Activated CD8-positive, alpha-beta memory T cell treated with anti-CD3 and anti-CD28 coated beads, Interleukin-2, amount 50 U/mL, for 1 hour (primary cell): ENCODE measurements at regions not wholly inside any gene's neighbourhood (a gene's known extent, or its start where the extent isn't known, plus 50 kb on each side); places are given as distances from the start of the nearest gene placed in this dataset.
"Not testable (repeated sequence)": the region's sequence is repeated elsewhere in the genome, so short reads cannot be mapped to it uniquely, and the experiment has no call there.

ENCODE experiments used
- DNase-seq: peaks from one replicate; pipeline ENCODE4 v3.0.0-alpha.2; 2020; ENCODE audit errors: extremely low read depth

- DNase-seq, result no peak
These were observed 138.9 kb upstream of the NRIP1 start for GRCh38 chr21:15203740-15204139.

- DNase-seq, result no peak
These were observed 139.6 kb upstream of the NRIP1 start for GRCh38 chr21:15204140-15204969.

- no peak for DNase-seq
These were observed 140.1 kb upstream of the NRIP1 start for GRCh38 chr21:15204970-15205286.

GRCh38 chr21:15206514-15206913, 141.7 kb upstream of the NRIP1 start:
- no peak for DNase-seq

GRCh38 chr21:15207231-15207630, 142.4 kb upstream of the NRIP1 start:
- no peak for DNase-seq

GRCh38 chr21:15207635-15208370, 143.0 kb upstream of the NRIP1 start:
- DNase-seq, result no peak

GRCh38 chr21:15208786-15209185, 144.0 kb upstream of the NRIP1 start:
- no peak for DNase-seq

GRCh38 chr21:15209224-15209623, 144.4 kb upstream of the NRIP1 start:
- no peak for DNase-seq

GRCh38 chr21:15210235-15210678, 145.5 kb upstream of the NRIP1 start:
- no peak for DNase-seq

GRCh38 chr21:15211491-15212133, 146.8 kb upstream of the NRIP1 start:
- no peak for DNase-seq

GRCh38 chr21:15212206-15212605, 147.4 kb upstream of the NRIP1 start:
- no peak for DNase-seq

- not testable (repeated sequence) for DNase-seq
These were observed 153.7 kb upstream of the NRIP1 start for GRCh38 chr21:15218476-15218875.

GRCh38 chr21:15219039-15219438, 154.2 kb upstream of the NRIP1 start:
- DNase-seq, result no peak

- no peak for DNase-seq
These were observed 155.1 kb upstream of the NRIP1 start for GRCh38 chr21:15219894-15220293.

GRCh38 chr21:15221799-15222386, 157.1 kb upstream of the NRIP1 start:
- DNase-seq, result no peak

GRCh38 chr21:15222707-15223106, 157.9 kb upstream of the NRIP1 start:
- DNase-seq, result no peak

- DNase-seq, result no peak
These were observed 159.7 kb upstream of the NRIP1 start for GRCh38 chr21:15224346-15225086.

- DNase-seq, result no peak
These were observed 163.1 kb upstream of the NRIP1 start for GRCh38 chr21:15227919-15228318.

GRCh38 chr21:15229390-15229789, 164.6 kb upstream of the NRIP1 start:
- no peak for DNase-seq

GRCh38 chr21:15233611-15234010, 168.8 kb upstream of the NRIP1 start:
- DNase-seq, result no peak

GRCh38 chr21:15236111-15236510, 171.3 kb upstream of the NRIP1 start:
- no peak for DNase-seq

GRCh38 chr21:15240848-15241247, 176.0 kb upstream of the NRIP1 start:
- DNase-seq, result no peak
